DOHH2 (cell line): ENCODE measurements at regions not wholly inside any gene's neighbourhood (a gene's known extent, or its start where the extent isn't known, plus 50 kb on each side); places are given as distances from the start of the nearest gene placed in this dataset.
A peak's percentile ranks its signal among the peaks of the same experiment; 100 is the strongest.
"Not testable (repeated sequence)": the region's sequence is repeated elsewhere in the genome, so short reads cannot be mapped to it uniquely, and the experiment has no call there.

Source experiments
- H3F3A ChIP-seq: fragments of 200-600 bp; sonication (generic), shearing (Covaris generic); 2 replicates; pipeline ENCODE4 v1.6.0; 2016; ENCODE audit warnings: antibody characterized with exemption, mild to moderate bottlenecking; ENCODE audit not compliant: control insufficient read depth, insufficient read depth
- H3K27ac ChIP-seq: fragments of 200-600 bp; sonication (generic); 2 replicates; pipeline ENCODE4 v1.5.1; 2014; ENCODE audit warnings: low read depth, mild to moderate bottlenecking, low read length, moderate library complexity
- H3K27me3 ChIP-seq: fragments of 200-600 bp; sonication (generic); 2 replicates; pipeline ENCODE4 v1.6.1; 2014; ENCODE audit warnings: mild to moderate bottlenecking, low read length, mixed read lengths; ENCODE audit not compliant: control insufficient read depth
- H3K36me3 ChIP-seq: fragments of 200-600 bp; sonication (generic); 2 replicates; pipeline ENCODE4 v1.6.1; 2014; ENCODE audit warnings: mild to moderate bottlenecking, low read length, moderate library complexity, mixed read lengths; ENCODE audit not compliant: control insufficient read depth
- H3K4me1 ChIP-seq: fragments of 200-600 bp; sonication (generic); 2 replicates; pipeline ENCODE4 v1.6.1; 2014; ENCODE audit warnings: mild to moderate bottlenecking, low read length, mixed read lengths; ENCODE audit not compliant: control insufficient read depth
- H3K4me2 ChIP-seq: fragments of 200-600 bp; sonication (generic); 2 replicates; pipeline ENCODE4 v1.6.0; 2014; ENCODE audit warnings: mild to moderate bottlenecking, low read length, moderate library complexity
- H3K4me3 ChIP-seq: fragments of 200-600 bp; sonication (generic); 2 replicates; pipeline ENCODE4 v1.5.1; 2014; ENCODE audit warnings: mild to moderate bottlenecking, low read length, mixed read lengths
- H3K79me2 ChIP-seq: fragments of 200-600 bp; sonication (generic); 2 replicates; pipeline ENCODE4 v1.6.1; 2014; ENCODE audit warnings: mild to moderate bottlenecking, low read length, mixed read lengths; ENCODE audit not compliant: control insufficient read depth
- H3K9me2 ChIP-seq: fragments of 200-600 bp; sonication (generic); replicated peaks from 2 replicates; pipeline ENCODE4 v1.6.1; 2014; ENCODE audit warnings: mild to moderate bottlenecking, low read length, mixed read lengths; ENCODE audit not compliant: control insufficient read depth
- H3K9me3 ChIP-seq: fragments of 200-600 bp; sonication (generic); 2 replicates; pipeline ENCODE4 v1.6.1; 2014; ENCODE audit warnings: antibody characterized with exemption, low read length, mixed read lengths; ENCODE audit not compliant: control insufficient read depth, insufficient read depth
- H4K20me1 ChIP-seq: fragments of 200-600 bp; sonication (generic); 2 replicates; pipeline ENCODE4 v1.6.0; 2014; ENCODE audit warnings: low read depth, mild to moderate bottlenecking, antibody characterized with exemption, low read length, moderate library complexity; ENCODE audit not compliant: control insufficient read depth, insufficient read depth
- CTCF ChIP-seq: fragments of 200-600 bp; sonication (generic); IDR thresholded peaks from one replicate; pipeline ENCODE4 v1.5.1; 2014; ENCODE audit warnings: antibody characterized with exemption, mild to moderate bottlenecking, low read depth, low read length; ENCODE audit not compliant: poor library complexity, severe bottlenecking
- EZH2phosphoT487 ChIP-seq: fragments of 200-600 bp; sonication (generic); IDR thresholded peaks from 2 replicates; pipeline ENCODE4 v1.6.1; 2017; ENCODE audit warnings: borderline replicate concordance, mild to moderate bottlenecking, antibody characterized with exemption, low read length, moderate library complexity, mixed read lengths

- TF ChIP-seq CTCF (peak; percentile 25), EZH2phosphoT487 (no peak)
- H3K27me3 ChIP-seq: no peaks in the 10 kb centered on the region
- H3F3A ChIP-seq: no peaks in the 10 kb centered on the region
- no peak overlapping the region for H3K4me2 ChIP-seq
- H3K36me3 ChIP-seq: no peaks in the 10 kb centered on the region
- no peaks in the 10 kb centered on the region for H4K20me1 ChIP-seq
- no peaks in the 10 kb centered on the region for H3K9me2 ChIP-seq
- H3K79me2 ChIP-seq: no peaks in the 10 kb centered on the region
- H3K4me1 ChIP-seq: no peaks in the 10 kb centered on the region
- H3K27ac ChIP-seq: no peak overlapping the region
- H3K4me3 ChIP-seq: no peak overlapping the region
- H3K9me3 ChIP-seq: no peaks in the 10 kb centered on the region
Observed at GRCh38 chr5:174464504-174465165, 259.7 kb upstream of the MSX2 start.

- not testable (repeated sequence) for H3F3A ChIP-seq, H3K36me3 ChIP-seq
Observed at GRCh38 chr5:174471528-174471927, 252.9 kb upstream of the MSX2 start.

GRCh38 chr5:174472956-174473355, 251.4 kb upstream of the MSX2 start:
- Histone ChIP-seq H3K9me2 (no peaks in the 10 kb centered on the region), H4K20me1 (no peaks in the 10 kb centered on the region), H3K4me3 (no peak overlapping the region), H3K79me2 (no peaks in the 10 kb centered on the region), H3K4me2 (no peak overlapping the region), H3K9me3 (no peaks in the 10 kb centered on the region), H3K27me3 (no peaks in the 10 kb centered on the region), H3K4me1 (no peaks in the 10 kb centered on the region), H3F3A (no peaks in the 10 kb centered on the region), H3K27ac (no peak overlapping the region), H3K36me3 (no peaks in the 10 kb centered on the region)
- TF ChIP-seq EZH2phosphoT487: no peak
- no peak for TF ChIP-seq CTCF

More at GRCh38 chr5:174471528-174471927, 252.9 kb upstream of the MSX2 start:
- not testable (repeated sequence) for H3K4me2 ChIP-seq, H3K9me2 ChIP-seq, H3K9me3 ChIP-seq, H3K4me1 ChIP-seq, H3K27me3 ChIP-seq, H3K27ac ChIP-seq, H3K4me3 ChIP-seq, H4K20me1 ChIP-seq, H3K79me2 ChIP-seq

GRCh38 chr5:174476001-174476400, 248.4 kb upstream of the MSX2 start:
- not testable (repeated sequence) for H3K27me3 ChIP-seq, H3K36me3 ChIP-seq, H3K27ac ChIP-seq, H3F3A ChIP-seq, H3K4me3 ChIP-seq, H3K4me2 ChIP-seq, H3K4me1 ChIP-seq, H3K79me2 ChIP-seq, H4K20me1 ChIP-seq, H3K9me3 ChIP-seq, H3K9me2 ChIP-seq
